Breast epithelium (tissue), 4 donors: ENCODE measurements at regions not wholly inside any gene's neighbourhood (a gene's known extent, or its start where the extent isn't known, plus 50 kb on each side); places are given as distances from the start of the nearest gene placed in this dataset.
"Not testable (repeated sequence)": the region's sequence is repeated elsewhere in the genome, so short reads cannot be mapped to it uniquely, and the experiment has no call there.

ENCODE experiments used
- DNase-seq, 2 donors: peaks; one replicate each; pipeline ENCODE4 v3.0.0-alpha.2; 2019; ENCODE audit warnings: low spot score in 2 of 2
- H3K27ac ChIP-seq, 2 donors: fragments of 200-600 bp; sonication (generic) in 1 of 2; one replicate each; pipeline ENCODE4 v1.5.1; 2016 to 2019; ENCODE audit warnings: mild to moderate bottlenecking in 1 of 2
- H3K27me3 ChIP-seq, 2 donors: fragments of 200-600 bp; sonication (generic) in 1 of 2; one replicate each; pipeline versions ENCODE4 v1.5.1 to v1.6.0; 2017 to 2019; ENCODE audit warnings: control low read depth in 1 of 2, mild to moderate bottlenecking in 1 of 2
- H3K36me3 ChIP-seq: fragments of 200-600 bp; one replicate; pipeline ENCODE4 v1.5.1; 2019
- H3K4me1 ChIP-seq, 2 donors: fragments of 200-600 bp; sonication (generic); one replicate each; pipeline ENCODE4 v1.5.1; 2016 to 2019; ENCODE audit warnings: control low read depth in 1 of 2
- H3K4me3 ChIP-seq, 3 donors: fragments of 200-600 bp; sonication (generic); 1 replicate in 2 of 3; 2 replicates in 1 of 3; pipeline ENCODE4 v1.5.1; 2016 to 2019; ENCODE audit warnings: mild to moderate bottlenecking in 3 of 3, moderate library complexity in 2 of 3
- H3K9me3 ChIP-seq, 2 donors: fragments of 200-600 bp; sonication (generic) in 1 of 2; one replicate each; pipeline ENCODE4 v1.5.1; 2016 to 2019; ENCODE audit warnings: control low read depth in 1 of 2
- intact Hi-C: fragments of 100-400 bp; cut with DNase I; formaldehyde crosslinking; loops from one replicate; pipeline ENCODE4 v1.15.1; 2023; ENCODE audit warnings: low total_unique reads

DNA sequence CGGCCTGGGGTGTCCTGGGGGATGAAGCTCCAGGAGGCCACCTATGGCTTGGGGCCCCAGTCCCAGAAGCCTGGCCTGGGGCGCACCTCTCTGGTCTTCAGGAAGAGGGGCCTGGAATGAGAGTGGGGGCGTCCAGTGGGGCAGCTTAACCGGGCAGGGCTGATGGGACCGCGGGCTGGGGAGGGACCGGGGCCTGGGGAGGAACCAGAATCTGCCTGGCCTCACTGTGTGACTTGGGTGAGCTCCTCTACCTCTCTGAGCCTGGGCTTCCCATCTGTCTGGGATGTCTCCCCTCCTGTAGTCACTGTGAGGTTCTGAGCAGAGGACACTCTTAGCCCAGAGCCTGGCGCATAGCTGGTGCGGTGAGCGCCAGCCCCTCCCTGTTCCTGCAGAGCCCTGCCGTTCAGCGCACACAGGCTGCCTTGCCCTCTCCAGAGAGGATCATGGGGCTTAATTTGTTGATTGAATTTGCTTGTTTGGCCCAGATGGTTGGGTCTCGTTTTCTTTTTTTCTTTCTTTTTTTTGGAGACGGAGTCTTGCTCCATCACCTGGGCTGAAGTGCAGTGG is 378.4 kb upstream of the ZNF722 start:
- H3K9me3 ChIP-seq, H3K27ac ChIP-seq, DNase-seq, H3K27me3 ChIP-seq, H3K36me3 ChIP-seq, H3K4me1 ChIP-seq, H3K4me3 ChIP-seq, intact Hi-C loops: not testable (repeated sequence)

DNA sequence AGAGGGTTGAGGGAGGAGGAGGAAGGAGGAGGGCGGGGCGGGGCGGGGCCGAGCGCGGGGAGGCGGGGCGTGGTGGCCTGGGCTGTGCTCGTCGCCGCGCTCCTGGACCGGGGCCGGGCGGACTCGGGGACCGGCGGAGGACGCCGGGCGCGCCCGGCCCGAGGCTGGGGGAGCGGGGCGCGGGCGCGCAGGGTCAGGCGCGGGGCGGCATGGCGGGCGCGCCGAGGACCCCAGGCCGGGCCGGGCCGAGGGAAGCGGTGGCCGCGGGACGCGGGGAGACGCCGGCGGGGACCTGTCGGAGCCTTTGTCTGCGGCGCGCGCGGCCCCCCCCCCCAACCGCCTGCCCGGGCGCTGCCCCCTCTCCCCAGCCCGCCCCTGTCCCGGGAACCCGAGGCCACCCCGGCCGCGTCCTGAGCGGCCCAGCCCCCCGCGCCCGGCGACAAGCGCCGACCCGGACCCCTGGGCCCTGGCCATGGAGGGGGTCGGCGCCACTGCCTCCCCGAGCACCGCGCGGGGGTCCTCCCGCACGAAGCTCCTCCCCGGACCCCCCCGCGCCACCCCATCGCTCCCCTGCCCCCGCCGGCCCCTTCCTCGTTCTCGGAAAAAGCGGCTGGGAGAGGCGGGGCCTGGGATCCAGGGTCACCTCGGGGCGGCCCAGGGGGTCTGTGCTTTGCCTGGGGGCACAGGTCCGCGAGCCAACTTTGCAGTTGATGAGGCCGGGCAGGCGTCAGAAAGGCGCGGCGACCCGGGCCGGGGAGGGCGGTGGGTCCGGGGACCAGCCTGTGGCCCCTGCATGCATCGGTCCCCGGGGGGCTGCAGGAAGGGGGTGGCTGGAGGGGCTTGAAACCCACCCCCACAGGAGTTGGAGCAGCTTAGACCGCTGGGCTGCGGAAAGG is 370.8 kb upstream of the ZNF722 start:
- H3K4me1 ChIP-seq, DNase-seq, H3K36me3 ChIP-seq, H3K27ac ChIP-seq, H3K27me3 ChIP-seq, H3K4me3 ChIP-seq, H3K9me3 ChIP-seq, intact Hi-C loops: not testable (repeated sequence)

DNA sequence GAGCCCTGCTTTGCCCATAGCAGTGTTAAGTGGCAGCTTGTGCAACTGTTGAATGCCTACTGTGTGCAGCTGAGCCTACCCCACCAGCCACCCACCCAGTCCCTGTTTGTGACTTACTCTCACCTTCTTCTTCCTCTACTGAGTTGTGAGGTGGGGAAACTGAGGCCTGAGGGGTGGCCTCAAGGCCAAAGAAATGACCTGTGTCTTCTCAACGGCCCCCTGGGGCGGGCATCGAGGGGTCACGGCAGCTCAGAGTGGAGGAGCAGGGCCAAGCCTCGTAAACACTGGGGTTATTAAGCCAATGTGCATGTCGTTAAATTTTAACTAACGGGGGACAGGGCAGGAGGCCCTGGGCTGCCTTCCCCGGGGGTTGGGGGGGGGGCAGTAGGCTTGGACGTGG is 369.6 kb upstream of the ZNF722 start:
- H3K4me3 ChIP-seq, DNase-seq: not testable (repeated sequence)

DNA sequence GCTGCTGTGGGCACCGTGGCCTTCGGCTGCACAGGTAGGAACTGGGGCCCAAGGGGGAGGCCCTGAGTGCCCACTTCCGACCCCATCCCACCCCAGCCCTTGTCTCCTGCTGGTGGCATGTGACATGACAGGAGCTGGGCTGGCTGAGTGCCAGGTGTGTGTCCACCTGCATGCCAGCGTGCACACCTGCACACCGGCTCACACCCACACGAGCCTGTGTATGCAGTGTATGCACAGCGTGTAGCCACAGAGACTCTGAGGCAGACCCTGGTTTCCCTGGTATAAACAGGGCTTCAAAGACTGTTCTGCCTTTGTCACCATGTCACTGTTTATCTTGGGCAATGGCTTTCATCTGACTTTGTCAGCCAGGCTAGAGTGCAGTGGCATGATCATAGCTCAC is 362.1 kb upstream of the ZNF722 start:
- H3K36me3 ChIP-seq, intact Hi-C loops, DNase-seq, H3K27me3 ChIP-seq, H3K4me1 ChIP-seq, H3K9me3 ChIP-seq, H3K4me3 ChIP-seq, H3K27ac ChIP-seq: not testable (repeated sequence)

More for the DNA sequence above, 369.6 kb upstream of the ZNF722 start:
- H3K27me3 ChIP-seq, H3K4me1 ChIP-seq, intact Hi-C loops, H3K9me3 ChIP-seq, H3K36me3 ChIP-seq, H3K27ac ChIP-seq: not testable (repeated sequence)

DNA sequence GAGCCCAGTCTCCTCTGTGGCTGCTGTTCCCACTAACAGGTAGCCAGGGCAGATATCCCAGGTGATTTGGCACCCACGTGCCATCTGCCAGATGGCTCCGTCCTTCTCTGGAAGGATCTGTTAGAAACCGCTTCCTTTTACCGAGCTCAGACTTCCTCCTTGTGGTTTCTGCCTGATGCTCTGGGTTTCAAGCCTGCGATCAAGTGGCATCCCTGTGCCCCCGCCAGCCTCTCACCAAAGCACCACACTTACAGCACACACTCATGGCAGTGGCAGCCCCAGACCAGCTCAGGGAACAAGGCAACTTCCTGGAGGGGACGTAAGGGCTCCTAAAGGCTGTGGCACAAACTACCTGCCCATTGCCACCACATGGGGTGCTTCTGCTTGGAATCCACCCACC is 333.1 kb upstream of the ZNF722 start:
- H3K27ac ChIP-seq, H3K4me3 ChIP-seq, H3K9me3 ChIP-seq, H3K36me3 ChIP-seq, intact Hi-C loops, H3K27me3 ChIP-seq, H3K4me1 ChIP-seq, DNase-seq: not testable (repeated sequence)

DNA sequence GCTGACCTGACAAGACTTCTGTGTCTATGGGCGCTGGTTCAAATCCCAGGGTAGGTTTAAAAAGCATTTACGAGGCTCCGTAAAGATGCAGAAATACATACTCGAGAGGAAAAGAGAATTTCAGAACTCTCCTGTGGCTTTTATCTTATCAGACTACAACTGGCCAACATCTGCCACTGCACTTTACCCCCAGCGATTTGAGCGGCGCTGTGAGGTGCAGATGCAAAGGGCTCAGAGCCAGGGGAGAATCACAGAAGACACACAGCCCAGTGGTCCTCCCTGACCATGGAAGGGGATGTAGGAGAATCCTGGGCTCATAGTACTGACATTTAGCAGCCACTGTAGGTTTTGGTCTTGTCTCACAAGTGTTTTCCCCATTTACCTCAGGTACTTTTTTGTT is 307.2 kb upstream of the ZNF722 start:
- H3K4me1 ChIP-seq, intact Hi-C loops, H3K27ac ChIP-seq, H3K36me3 ChIP-seq, DNase-seq, H3K9me3 ChIP-seq, H3K4me3 ChIP-seq, H3K27me3 ChIP-seq: not testable (repeated sequence)

DNA sequence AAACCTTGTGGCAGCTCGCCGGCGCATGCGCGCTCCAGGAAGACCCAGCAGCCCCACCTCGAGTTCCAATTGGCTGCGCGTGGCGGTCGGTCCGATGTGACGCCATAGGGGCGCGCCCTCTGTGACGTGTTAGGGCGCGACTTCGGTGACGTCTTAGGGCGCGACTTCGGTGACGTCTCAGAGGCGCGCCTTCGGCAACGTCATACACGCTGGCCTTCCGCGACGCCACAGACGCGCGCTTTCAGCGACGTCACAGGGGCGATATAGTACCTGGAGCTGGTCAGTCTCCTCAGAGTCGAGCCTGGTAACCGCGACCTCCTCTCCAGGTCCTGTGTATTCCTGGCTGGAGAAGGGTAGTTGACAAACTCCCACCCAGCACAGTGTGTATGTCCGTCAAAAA is 304.4 kb upstream of the ZNF722 start:
- H3K4me1 ChIP-seq, DNase-seq, intact Hi-C loops, H3K9me3 ChIP-seq, H3K27me3 ChIP-seq, H3K36me3 ChIP-seq, H3K4me3 ChIP-seq, H3K27ac ChIP-seq: not testable (repeated sequence)
